Left renal cortex interstitium (tissue), 4 donors: ENCODE measurements at regions not wholly inside any gene's neighbourhood (a gene's known extent, or its start where the extent isn't known, plus 50 kb on each side); places are given as distances from the start of the nearest gene placed in this dataset.

Experiments
- DNase-seq, 4 donors: peaks; one replicate each; pipeline ENCODE4 v3.0.0-alpha.2; 2013; ENCODE audit warnings: low read depth in 4 of 4, low spot score in 2 of 4, missing footprints in 1 of 4

DNA sequence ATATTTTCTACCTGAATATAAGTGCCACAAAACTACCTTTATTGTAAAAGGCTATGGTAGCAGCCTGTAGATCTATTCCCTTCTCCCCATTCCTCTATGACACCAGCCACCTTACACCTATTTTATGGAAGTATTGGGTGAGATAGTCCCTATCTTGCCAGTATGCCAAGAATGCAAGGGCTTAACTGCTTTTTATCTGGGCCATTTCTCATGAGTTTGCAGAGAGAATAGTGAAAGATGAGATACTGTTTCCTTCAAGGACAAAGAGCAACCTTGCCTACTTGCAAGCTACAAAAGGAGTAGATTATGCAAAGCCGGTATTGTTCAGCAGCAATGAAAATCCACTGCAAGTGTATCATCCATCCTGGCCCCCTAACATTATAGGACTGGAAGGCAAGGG lies 1775.6 kb upstream of the SEL1L start:
- no peak for DNase-seq

DNA sequence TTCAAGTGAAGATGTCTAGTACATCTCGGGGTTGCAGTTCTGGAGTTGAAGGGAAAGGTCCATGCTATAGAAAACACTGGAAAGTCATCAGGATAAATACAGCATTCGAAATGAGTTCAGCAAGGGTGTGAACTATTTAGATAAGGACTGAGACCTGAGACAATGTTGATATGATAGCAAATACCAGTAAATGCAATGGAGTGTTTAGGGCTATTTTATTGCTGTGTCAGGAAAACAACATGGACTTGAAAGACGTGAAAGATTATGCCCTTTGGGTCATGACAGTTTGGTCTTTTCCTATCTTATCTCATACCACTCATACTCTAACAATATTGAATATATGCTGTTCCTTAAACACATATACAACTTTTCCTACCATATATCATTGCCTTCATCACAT lies 1776.2 kb upstream of the SEL1L start:
- no peak for DNase-seq

GRCh38 chr14:83312511-83312910 lies 1778.9 kb upstream of the SEL1L start:
- DNase-seq, result no peak

- no peak for DNase-seq
These were observed 1781.1 kb upstream of the SEL1L start for GRCh38 chr14:83314764-83315163.

DNA sequence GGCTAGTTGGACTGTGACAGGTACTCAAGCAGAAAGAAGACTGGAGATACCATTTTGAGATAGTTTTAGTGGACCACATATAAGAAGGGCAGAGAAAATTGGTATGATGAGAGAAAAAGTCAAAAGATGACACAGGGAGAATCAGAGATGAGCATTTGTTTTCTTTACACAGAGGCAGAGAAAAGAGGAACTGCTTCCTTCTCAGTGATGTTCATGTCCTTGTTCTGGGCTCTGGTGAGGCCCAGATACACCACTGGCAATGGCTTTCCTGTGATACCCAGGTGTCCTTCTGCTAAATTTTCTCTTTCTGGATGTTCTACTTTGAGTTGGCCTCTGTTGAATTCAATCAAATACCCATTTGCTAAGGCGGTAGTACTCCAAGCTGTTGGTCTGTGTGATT lies 1782.7 kb upstream of the SEL1L start:
- DNase-seq, result no peak

DNA sequence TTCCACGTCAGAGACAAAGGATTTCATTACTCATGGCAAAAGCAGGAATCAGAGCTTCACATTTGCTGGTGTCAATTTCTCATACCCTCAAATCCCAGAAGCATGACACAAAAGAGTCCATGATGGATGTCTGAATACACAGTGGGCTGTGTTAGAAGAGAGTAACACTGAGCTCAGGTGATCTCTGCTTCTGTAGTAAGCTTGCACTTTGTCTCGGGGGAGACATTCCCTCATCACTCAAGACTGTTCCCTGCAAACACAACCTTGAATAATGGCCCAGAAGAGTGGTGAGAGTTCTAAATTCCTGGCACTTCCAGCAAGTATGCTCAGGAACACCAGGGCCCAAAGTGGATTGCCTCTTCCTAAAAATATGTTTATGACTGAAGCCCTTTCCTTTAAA lies 1787.2 kb upstream of the SEL1L start:
- no peak for DNase-seq

- no peak for DNase-seq
These were observed 1797.9 kb upstream of the SEL1L start for GRCh38 chr14:83331513-83331912.

DNA sequence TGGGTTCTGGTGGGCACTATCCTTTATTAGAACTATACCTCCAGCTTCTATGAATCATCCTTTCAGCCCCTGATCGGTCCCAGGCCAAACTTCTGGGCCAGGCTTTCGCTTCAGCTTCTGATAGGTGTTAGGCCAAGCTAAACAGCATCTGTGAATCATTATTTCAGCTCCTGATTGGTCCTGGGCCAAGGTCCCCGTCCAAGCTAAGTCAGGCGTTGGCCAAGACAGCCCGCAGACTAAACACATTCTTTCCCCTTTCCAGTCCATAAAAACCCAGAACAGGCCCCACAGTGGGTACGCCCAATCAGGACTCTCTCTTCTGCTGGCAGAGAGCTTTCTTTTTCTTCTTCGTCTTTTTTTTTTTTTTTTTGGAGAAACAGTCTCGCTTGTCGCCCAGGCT lies 1808.9 kb upstream of the SEL1L start:
- no peak for DNase-seq

DNA sequence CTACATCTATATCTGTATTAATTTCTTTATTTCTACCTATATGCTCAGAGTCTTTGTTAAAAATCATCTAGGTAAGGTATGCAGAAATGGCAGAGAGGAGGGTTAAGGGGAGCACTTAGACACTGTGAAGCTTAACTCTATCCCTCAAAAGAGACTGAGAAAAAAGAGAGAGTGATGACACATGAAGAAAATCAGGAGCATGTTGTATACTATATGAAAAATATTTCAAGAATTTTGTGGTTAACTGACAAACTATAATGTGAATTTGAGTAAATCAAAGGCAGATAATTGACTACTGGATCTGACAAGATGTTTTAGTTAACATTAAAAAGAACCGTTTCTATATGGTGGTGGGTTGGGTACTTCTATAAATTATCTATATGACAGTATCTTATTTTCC lies 1814.2 kb upstream of the SEL1L start:
- no peak for DNase-seq

GRCh38 chr14:83355609-83356008 lies 1822.0 kb upstream of the SEL1L start:
- DNase-seq, result no peak

- DNase-seq, result no peak
These were observed 1822.4 kb upstream of the SEL1L start for GRCh38 chr14:83356080-83356479.

DNA sequence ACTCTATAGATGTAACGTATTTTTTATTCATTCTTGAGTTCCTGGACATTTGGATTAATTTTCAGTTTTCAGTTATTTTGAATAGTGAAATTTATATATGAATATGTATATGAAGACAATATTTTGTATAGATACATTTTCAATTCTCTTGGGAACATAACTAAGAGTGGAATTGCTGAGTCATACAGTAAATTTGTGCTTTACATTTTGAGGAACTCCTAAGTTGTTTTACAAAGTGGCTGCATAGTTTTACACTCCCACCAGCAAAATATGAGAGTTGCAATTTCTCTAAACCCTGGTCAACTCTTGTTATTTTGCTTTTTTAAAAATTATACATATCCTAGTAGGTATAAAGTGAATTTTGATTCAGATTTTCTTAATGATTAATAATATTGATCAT lies 1838.6 kb upstream of the SEL1L start:
- DNase-seq, result no peak

- no peak for DNase-seq
These were observed 1845.8 kb upstream of the SEL1L start for GRCh38 chr14:83379436-83379835.

DNA sequence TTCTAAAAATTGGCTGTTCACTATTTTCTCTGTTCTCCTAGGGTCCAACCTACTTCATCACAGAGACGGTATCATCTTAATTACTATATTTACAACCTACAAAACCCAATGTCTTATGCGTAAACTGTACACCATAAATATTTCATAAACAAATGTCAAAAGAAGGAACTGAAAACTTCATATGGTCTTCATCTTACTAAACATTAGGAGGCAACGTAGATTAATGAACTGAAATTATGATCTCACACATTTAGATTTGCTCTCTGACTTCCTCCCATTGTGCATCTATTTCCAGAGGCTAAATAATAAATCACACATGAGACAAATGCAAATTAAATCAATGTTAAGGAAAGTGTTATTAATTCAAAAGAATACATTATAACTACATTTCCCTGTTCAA lies 1850.6 kb upstream of the SEL1L start:
- no peak for DNase-seq

GRCh38 chr14:83395321-83395720 lies 1861.7 kb upstream of the SEL1L start:
- DNase-seq, result no peak

- DNase-seq, result no peak
These were observed 1882.8 kb upstream of the SEL1L start for GRCh38 chr14:83416476-83416875.

DNA sequence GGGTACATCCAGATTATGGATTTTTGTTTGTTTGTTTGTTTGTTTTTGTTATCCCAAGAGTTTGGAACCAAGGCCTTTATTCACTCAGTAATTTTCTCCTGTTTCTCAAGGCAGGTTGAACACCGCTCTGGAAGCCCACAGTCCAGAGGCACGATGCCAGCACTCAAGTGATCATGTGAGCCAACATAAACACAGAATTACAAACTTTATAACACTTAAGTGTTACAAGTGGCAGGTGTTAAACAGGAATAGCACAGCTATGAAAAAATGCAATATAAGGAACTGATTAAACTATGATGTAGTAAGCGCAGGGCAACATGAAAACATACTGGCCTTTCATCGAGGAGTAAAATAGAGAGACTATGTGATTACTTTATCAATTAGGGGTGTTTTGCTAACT lies 1885.8 kb upstream of the SEL1L start:
- DNase-seq, result no peak

GRCh38 chr14:83421711-83422110 lies 1888.1 kb upstream of the SEL1L start:
- no peak for DNase-seq

DNA sequence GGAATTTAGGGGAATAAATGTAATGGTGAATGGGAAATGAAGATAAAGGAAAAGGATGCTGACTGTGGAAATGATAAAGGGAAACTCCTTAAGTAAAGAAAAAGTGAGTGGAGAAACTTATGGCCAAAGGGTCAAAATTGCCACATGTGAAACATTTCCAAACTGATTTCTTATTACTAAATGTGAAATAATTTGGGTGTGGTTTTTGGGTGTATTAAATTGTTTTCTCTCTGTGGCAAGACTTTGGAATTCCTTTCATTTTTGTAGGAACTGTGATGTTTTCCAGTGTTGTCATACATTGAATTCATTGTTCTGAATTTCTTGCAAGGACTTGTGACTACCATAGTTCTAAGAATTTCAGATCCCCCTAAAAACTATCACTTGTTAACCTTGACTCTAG lies 1891.5 kb upstream of the SEL1L start:
- no peak for DNase-seq

- DNase-seq, result no peak
These were observed 1892.1 kb upstream of the SEL1L start for GRCh38 chr14:83425706-83426105.

- DNase-seq, result no peak
These were observed 1900.0 kb upstream of the SEL1L start for GRCh38 chr14:83433618-83434017.

GRCh38 chr14:83441801-83442200 lies 1908.1 kb upstream of the SEL1L start:
- DNase-seq, result no peak

- DNase-seq, result no peak
These were observed 1921.9 kb upstream of the SEL1L start for GRCh38 chr14:83455561-83455960.

DNA sequence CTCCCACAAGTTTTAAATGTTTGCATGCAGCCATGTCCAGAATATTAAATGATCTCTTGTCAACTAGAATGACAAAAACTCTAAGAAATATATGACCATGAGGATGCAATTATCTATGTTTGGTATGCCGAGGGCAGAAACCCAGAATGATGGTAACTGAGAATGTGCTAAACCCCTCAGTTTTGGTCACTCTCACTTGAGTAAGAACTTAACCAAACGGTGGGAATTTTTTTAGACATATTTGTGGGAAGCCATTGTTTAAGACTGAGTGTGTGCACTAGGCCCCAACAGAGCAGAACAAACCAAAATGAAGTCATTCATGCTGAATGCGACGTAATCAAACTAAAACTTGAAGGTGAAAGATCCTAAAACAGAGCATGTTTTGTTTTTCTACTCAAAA lies 1927.9 kb upstream of the SEL1L start:
- no peak for DNase-seq
